GOT3 (cell line): ENCODE measurements at regions not wholly inside any gene's neighbourhood (a gene's known extent, or its start where the extent isn't known, plus 50 kb on each side); places are given as distances from the start of the nearest gene placed in this dataset.

Source experiments
- DNase-seq: peaks from one replicate; lab custom pipeline; 2025; ENCODE audit warnings: mixed read lengths; lab: John Stamatoyannopoulos, UW

- DNase-seq, result no peak
These were observed 50.6 kb upstream of the IL6 start for GRCh38 chr7:22676385-22676784.

GRCh38 chr7:22675917-22676343, 51.1 kb upstream of the IL6 start:
- DNase-seq, result no peak

GRCh38 chr7:22675421-22675820, 51.6 kb upstream of the IL6 start:
- no peak for DNase-seq

GRCh38 chr7:22672846-22673680, 53.9 kb upstream of the IL6 start:
- DNase-seq, result no peak

GRCh38 chr7:22671177-22671879, 55.7 kb upstream of the IL6 start:
- DNase-seq, result no peak

GRCh38 chr7:22670422-22670815, 56.6 kb upstream of the IL6 start:
- DNase-seq, result no peak

GRCh38 chr7:22669692-22670421, 57.1 kb upstream of the IL6 start:
- no peak for DNase-seq

GRCh38 chr7:22668971-22669401, 58.0 kb upstream of the IL6 start:
- no peak for DNase-seq

GRCh38 chr7:22667562-22668239, 59.3 kb upstream of the IL6 start:
- DNase-seq, result no peak

GRCh38 chr7:22667187-22667561, 59.8 kb upstream of the IL6 start:
- DNase-seq, result no peak

- DNase-seq, result no peak
These were observed 60.3 kb upstream of the IL6 start for GRCh38 chr7:22666732-22667131.

- no peak for DNase-seq
These were observed 61.1 kb upstream of the IL6 start for GRCh38 chr7:22665923-22666322.

- no peak for DNase-seq
These were observed 61.8 kb upstream of the IL6 start for GRCh38 chr7:22664988-22665798.

GRCh38 chr7:22663721-22664120, 63.3 kb upstream of the IL6 start:
- DNase-seq, result no peak

GRCh38 chr7:22663357-22663718, 63.7 kb upstream of the IL6 start:
- no peak for DNase-seq

GRCh38 chr7:22662556-22663356, 64.2 kb upstream of the IL6 start:
- DNase-seq, result no peak

- DNase-seq, result no peak
These were observed 65.0 kb upstream of the IL6 start for GRCh38 chr7:22662036-22662435.

- no peak for DNase-seq
These were observed 66.3 kb upstream of the IL6 start for GRCh38 chr7:22660732-22661131.

GRCh38 chr7:22660293-22660692, 66.7 kb upstream of the IL6 start:
- DNase-seq, result no peak

- DNase-seq, result no peak
These were observed 67.3 kb upstream of the IL6 start for GRCh38 chr7:22659741-22660140.

- DNase-seq, result no peak
These were observed 69.0 kb upstream of the IL6 start for GRCh38 chr7:22658031-22658430.
